IPS-15b (cell line): ENCODE measurements at regions not wholly inside any gene's neighbourhood (a gene's known extent, or its start where the extent isn't known, plus 50 kb on each side); places are given as distances from the start of the nearest gene placed in this dataset.
"Not testable (repeated sequence)": the region's sequence is repeated elsewhere in the genome, so short reads cannot be mapped to it uniquely, and the experiment has no call there.

ENCODE experiments used
- H3K27me3 ChIP-seq: one replicate; pipeline ENCODE4 v1.6.1; 2013; ENCODE audit warnings: low read length; ENCODE audit not compliant: control insufficient read depth, insufficient read depth
- H3K36me3 ChIP-seq: one replicate; pipeline ENCODE4 v1.6.1; 2013; ENCODE audit warnings: low read length; ENCODE audit not compliant: control insufficient read depth, insufficient read depth
- H3K4me1 ChIP-seq: one replicate; pipeline ENCODE4 v1.6.1; 2013; ENCODE audit warnings: mild to moderate bottlenecking, low read length; ENCODE audit not compliant: control insufficient read depth, insufficient read depth
- H3K4me3 ChIP-seq: one replicate; pipeline ENCODE4 v1.5.1; 2013; ENCODE audit warnings: low read depth, low read length
- H3K9ac ChIP-seq: one replicate; pipeline ENCODE4 v1.6.1; 2013; ENCODE audit warnings: low read depth, mild to moderate bottlenecking, low read length
- H3K9me3 ChIP-seq: one replicate; pipeline ENCODE4 v1.6.1; 2013; ENCODE audit warnings: mild to moderate bottlenecking, low read length; ENCODE audit not compliant: control insufficient read depth, insufficient read depth

GRCh38 chr5:89638871-89639270 lies 755.9 kb upstream of the MEF2C start:
- Histone ChIP-seq H3K9ac (no peak overlapping the region), H3K4me1 (no peaks in the 10 kb centered on the region), H3K36me3 (no peaks in the 10 kb centered on the region), H3K27me3 (no peaks in the 10 kb centered on the region), H3K4me3 (no peak overlapping the region), H3K9me3 (no peaks in the 10 kb centered on the region)

- not testable (repeated sequence) for H3K9me3 ChIP-seq, H3K4me1 ChIP-seq, H3K36me3 ChIP-seq, H3K9ac ChIP-seq, H3K4me3 ChIP-seq, H3K27me3 ChIP-seq
These were observed 751.2 kb upstream of the MEF2C start for GRCh38 chr5:89634176-89634575.

- not testable (repeated sequence) for H3K9me3 ChIP-seq, H3K27me3 ChIP-seq, H3K36me3 ChIP-seq, H3K9ac ChIP-seq, H3K4me3 ChIP-seq, H3K4me1 ChIP-seq
These were observed 747.1 kb upstream of the MEF2C start for GRCh38 chr5:89630064-89630463.

GRCh38 chr5:89628876-89629635 lies 746.1 kb upstream of the MEF2C start:
- Histone ChIP-seq H3K36me3 (no peaks in the 10 kb centered on the region), H3K9ac (no peak overlapping the region), H3K9me3 (no peaks in the 10 kb centered on the region), H3K4me1 (no peaks in the 10 kb centered on the region), H3K4me3 (no peak overlapping the region), H3K27me3 (no peaks in the 10 kb centered on the region)

- Histone ChIP-seq H3K36me3 (no peaks in the 10 kb centered on the region), H3K4me1 (no peaks in the 10 kb centered on the region), H3K4me3 (no peak overlapping the region), H3K9ac (no peak overlapping the region), H3K9me3 (peaks cover 3% of the 10 kb centered on the region), H3K27me3 (no peaks in the 10 kb centered on the region)
These were observed 733.0 kb upstream of the MEF2C start for GRCh38 chr5:89615839-89616518.

- H3K9me3 ChIP-seq = no peaks in the 10 kb centered on the region
- H3K9ac ChIP-seq = no peak overlapping the region
- H3K36me3 ChIP-seq = no peaks in the 10 kb centered on the region
- H3K4me1 ChIP-seq = no peaks in the 10 kb centered on the region
- no peak overlapping the region for H3K4me3 ChIP-seq
- no peaks in the 10 kb centered on the region for H3K27me3 ChIP-seq
These were observed 730.4 kb upstream of the MEF2C start for GRCh38 chr5:89613222-89613956.

- no peaks in the 10 kb centered on the region for H3K36me3 ChIP-seq
- H3K4me3 ChIP-seq = no peak overlapping the region
- peaks cover 12% of the 10 kb centered on the region for H3K4me1 ChIP-seq
- H3K27me3 ChIP-seq = no peaks in the 10 kb centered on the region
- no peaks in the 10 kb centered on the region for H3K9me3 ChIP-seq
- H3K9ac ChIP-seq = no peak overlapping the region
These were observed 724.1 kb upstream of the MEF2C start for GRCh38 chr5:89606939-89607534.

GRCh38 chr5:89604342-89604741 lies 721.4 kb upstream of the MEF2C start:
- Histone ChIP-seq H3K27me3 (no peaks in the 10 kb centered on the region), H3K4me1 (peaks cover 12% of the 10 kb centered on the region), H3K4me3 (no peak overlapping the region), H3K9me3 (no peaks in the 10 kb centered on the region), H3K9ac (no peak overlapping the region), H3K36me3 (no peaks in the 10 kb centered on the region)

GRCh38 chr5:89601880-89602279 lies 718.9 kb upstream of the MEF2C start:
- H3K27me3 ChIP-seq = no peaks in the 10 kb centered on the region
- no peaks in the 10 kb centered on the region for H3K9me3 ChIP-seq

GRCh38 chr5:89597878-89598277 lies 714.9 kb upstream of the MEF2C start:
- no peaks in the 10 kb centered on the region for H3K4me1 ChIP-seq
- H3K27me3 ChIP-seq = no peaks in the 10 kb centered on the region
- H3K9me3 ChIP-seq = no peaks in the 10 kb centered on the region
- no peak overlapping the region for H3K9ac ChIP-seq
- no peaks in the 10 kb centered on the region for H3K36me3 ChIP-seq
- no peak overlapping the region for H3K4me3 ChIP-seq

More at GRCh38 chr5:89601880-89602279, 718.9 kb upstream of the MEF2C start:
- Histone ChIP-seq H3K4me3 (no peak overlapping the region), H3K4me1 (peaks cover 6% of the 10 kb centered on the region), H3K36me3 (no peaks in the 10 kb centered on the region), H3K9ac (no peak overlapping the region)

- Histone ChIP-seq H3K4me3 (no peak overlapping the region), H3K9ac (no peak overlapping the region), H3K4me1 (no peaks in the 10 kb centered on the region), H3K27me3 (no peaks in the 10 kb centered on the region), H3K36me3 (no peaks in the 10 kb centered on the region), H3K9me3 (no peaks in the 10 kb centered on the region)
These were observed 713.8 kb upstream of the MEF2C start for GRCh38 chr5:89596821-89597220.
